ENCODE measurements at regions not wholly inside any gene's neighbourhood (a gene's known extent, or its start where the extent isn't known, plus 50 kb on each side); places are given as distances from the start of the nearest gene placed in this dataset.
"Not testable (repeated sequence)": the region's sequence is repeated elsewhere in the genome, so short reads cannot be mapped to it uniquely, and the experiment has no call there.

GRCh38 chr2:195228547-195228946 lies 428.5 kb upstream of the SLC39A10 start:
- TF ChIP-seq, protein P1, sequence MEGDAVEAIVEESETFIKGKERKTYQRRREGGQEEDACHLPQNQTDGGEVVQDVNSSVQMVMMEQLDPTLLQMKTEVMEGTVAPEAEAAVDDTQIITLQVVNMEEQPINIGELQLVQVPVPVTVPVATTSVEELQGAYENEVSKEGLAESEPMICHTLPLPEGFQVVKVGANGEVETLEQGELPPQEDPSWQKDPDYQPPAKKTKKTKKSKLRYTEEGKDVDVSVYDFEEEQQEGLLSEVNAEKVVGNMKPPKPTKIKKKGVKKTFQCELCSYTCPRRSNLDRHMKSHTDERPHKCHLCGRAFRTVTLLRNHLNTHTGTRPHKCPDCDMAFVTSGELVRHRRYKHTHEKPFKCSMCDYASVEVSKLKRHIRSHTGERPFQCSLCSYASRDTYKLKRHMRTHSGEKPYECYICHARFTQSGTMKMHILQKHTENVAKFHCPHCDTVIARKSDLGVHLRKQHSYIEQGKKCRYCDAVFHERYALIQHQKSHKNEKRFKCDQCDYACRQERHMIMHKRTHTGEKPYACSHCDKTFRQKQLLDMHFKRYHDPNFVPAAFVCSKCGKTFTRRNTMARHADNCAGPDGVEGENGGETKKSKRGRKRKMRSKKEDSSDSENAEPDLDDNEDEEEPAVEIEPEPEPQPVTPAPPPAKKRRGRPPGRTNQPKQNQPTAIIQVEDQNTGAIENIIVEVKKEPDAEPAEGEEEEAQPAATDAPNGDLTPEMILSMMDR (CRISPR knock-in tag; IDR thresholded peaks at IDR 0.05), result not testable (repeated sequence)
- TF ChIP-seq ZNF7 (CRISPR knock-in tag; IDR thresholded peaks at IDR 0.05); KDM1A (CRISPR knock-in tag; IDR thresholded peaks at IDR 0.05); ZNF274 (CRISPR knock-in tag; IDR thresholded peaks at IDR 0.05); CBFB (CRISPR knock-in tag; IDR thresholded peaks at IDR 0.05); MTF1 (CRISPR knock-in tag; IDR thresholded peaks at IDR 0.05); EP300 (IDR thresholded peaks at IDR 0.05; ENCODE audit: low read depth in 2 of 2, low read length in 2 of 2); EP300 (CRISPR knock-in tag; IDR thresholded peaks at IDR 0.05; ENCODE audit: borderline replicate concordance); HNF4A (CRISPR knock-in tag; IDR thresholded peaks at IDR 0.05); IRF1 (CRISPR knock-in tag; IDR thresholded peaks at IDR 0.05; ENCODE audit: low read depth); ZNF232 (CRISPR knock-in tag; IDR thresholded peaks at IDR 0.05; ENCODE audit: borderline replicate concordance); HMG20A (CRISPR knock-in tag; IDR thresholded peaks at IDR 0.05; ENCODE audit: borderline replicate concordance); NFE2L2 (IDR thresholded peaks at IDR 0.05; ENCODE audit: low read length); NR2C2 (CRISPR knock-in tag; IDR thresholded peaks at IDR 0.05; ENCODE audit: borderline replicate concordance): not testable (repeated sequence)
- TF ChIP-seq, protein P2, sequence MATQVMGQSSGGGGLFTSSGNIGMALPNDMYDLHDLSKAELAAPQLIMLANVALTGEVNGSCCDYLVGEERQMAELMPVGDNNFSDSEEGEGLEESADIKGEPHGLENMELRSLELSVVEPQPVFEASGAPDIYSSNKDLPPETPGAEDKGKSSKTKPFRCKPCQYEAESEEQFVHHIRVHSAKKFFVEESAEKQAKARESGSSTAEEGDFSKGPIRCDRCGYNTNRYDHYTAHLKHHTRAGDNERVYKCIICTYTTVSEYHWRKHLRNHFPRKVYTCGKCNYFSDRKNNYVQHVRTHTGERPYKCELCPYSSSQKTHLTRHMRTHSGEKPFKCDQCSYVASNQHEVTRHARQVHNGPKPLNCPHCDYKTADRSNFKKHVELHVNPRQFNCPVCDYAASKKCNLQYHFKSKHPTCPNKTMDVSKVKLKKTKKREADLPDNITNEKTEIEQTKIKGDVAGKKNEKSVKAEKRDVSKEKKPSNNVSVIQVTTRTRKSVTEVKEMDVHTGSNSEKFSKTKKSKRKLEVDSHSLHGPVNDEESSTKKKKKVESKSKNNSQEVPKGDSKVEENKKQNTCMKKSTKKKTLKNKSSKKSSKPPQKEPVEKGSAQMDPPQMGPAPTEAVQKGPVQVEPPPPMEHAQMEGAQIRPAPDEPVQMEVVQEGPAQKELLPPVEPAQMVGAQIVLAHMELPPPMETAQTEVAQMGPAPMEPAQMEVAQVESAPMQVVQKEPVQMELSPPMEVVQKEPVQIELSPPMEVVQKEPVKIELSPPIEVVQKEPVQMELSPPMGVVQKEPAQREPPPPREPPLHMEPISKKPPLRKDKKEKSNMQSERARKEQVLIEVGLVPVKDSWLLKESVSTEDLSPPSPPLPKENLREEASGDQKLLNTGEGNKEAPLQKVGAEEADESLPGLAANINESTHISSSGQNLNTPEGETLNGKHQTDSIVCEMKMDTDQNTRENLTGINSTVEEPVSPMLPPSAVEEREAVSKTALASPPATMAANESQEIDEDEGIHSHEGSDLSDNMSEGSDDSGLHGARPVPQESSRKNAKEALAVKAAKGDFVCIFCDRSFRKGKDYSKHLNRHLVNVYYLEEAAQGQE (IDR thresholded peaks at IDR 0.05; ENCODE audit: borderline replicate concordance in 1 of 2, low read depth in 1 of 2, low read length in 2 of 2), result not testable (repeated sequence)
